ENCODE measurements at regions not wholly inside any gene's neighbourhood (a gene's known extent, or its start where the extent isn't known, plus 50 kb on each side); places are given as distances from the start of the nearest gene placed in this dataset.
"Not testable (repeated sequence)": the region's sequence is repeated elsewhere in the genome, so short reads cannot be mapped to it uniquely, and the experiment has no call there.

DNA sequence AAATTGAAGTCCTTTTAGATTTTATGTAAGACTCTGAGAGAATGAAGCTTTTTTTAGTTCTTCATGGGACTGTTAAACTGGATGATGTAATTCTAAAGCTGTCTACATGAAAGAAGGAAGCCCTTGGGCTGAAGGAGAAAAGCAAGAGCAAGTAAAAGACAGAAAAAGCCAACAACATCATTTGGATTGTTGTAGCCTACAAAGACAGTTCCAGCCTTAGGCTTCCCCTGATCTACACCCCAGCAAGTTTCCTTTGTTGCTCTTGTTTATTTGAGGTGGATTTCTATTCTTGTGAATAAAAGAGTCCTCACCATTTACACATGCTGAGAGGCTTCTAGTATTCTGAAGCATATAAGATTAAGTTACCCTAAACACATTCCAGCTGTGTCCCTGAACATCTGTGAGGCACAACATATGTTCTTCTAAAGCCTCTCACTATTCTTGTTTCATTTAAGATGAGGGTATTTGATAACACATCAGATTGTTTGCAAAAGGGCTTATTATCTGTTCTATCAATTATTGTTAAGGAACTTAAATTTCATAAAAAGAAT, 377.8 kb downstream of the LNPK start:
- POLR2A ChIA-PET = no interaction called here

DNA sequence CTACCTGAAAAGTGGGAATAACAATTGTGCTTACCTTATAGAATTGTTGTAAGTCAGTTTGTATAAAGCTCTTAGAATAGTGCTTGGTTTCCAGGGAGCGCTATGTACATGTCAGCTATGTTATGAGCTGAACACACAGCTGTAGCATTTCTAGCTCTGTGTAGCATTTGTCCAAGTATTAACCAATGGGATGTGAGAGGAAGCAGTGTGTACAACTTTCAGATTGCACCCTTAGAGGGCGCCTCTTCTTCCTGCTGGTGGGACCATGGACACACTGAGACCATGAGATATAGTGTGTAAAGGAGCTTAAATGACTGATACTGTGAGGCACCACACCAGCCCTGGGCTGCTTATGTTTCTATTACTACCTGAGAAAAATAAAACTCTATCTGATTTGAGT, 380.2 kb downstream of the LNPK start:
- CTCF ChIA-PET = no interaction called here

More for the DNA sequence above, 377.8 kb downstream of the LNPK start:
- CTCF ChIA-PET = no interaction called here

DNA sequence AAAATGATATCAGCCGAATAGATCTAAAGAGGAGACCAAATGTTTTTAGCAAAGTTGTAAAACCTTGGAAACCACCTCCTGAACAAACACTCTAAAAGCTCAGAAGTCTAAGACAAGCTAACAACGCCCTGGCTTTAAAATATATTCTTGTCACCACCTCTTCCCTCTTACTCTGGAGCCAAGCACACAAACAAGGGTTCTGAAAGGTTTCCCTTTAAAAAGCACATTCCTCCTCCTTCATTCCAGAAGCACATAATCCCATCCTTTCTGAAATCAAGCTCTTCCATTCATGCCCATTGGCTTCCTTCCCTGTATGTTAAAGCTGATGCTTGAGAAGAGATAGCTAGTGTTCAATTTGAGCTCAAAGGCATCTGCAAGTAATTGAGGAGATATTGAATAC, 382.0 kb downstream of the LNPK start:
- ChIA-PET POLR2A (no interaction called here), CTCF (no interaction called here)

More for the DNA sequence above, 380.2 kb downstream of the LNPK start:
- POLR2A ChIA-PET = no interaction called here

DNA sequence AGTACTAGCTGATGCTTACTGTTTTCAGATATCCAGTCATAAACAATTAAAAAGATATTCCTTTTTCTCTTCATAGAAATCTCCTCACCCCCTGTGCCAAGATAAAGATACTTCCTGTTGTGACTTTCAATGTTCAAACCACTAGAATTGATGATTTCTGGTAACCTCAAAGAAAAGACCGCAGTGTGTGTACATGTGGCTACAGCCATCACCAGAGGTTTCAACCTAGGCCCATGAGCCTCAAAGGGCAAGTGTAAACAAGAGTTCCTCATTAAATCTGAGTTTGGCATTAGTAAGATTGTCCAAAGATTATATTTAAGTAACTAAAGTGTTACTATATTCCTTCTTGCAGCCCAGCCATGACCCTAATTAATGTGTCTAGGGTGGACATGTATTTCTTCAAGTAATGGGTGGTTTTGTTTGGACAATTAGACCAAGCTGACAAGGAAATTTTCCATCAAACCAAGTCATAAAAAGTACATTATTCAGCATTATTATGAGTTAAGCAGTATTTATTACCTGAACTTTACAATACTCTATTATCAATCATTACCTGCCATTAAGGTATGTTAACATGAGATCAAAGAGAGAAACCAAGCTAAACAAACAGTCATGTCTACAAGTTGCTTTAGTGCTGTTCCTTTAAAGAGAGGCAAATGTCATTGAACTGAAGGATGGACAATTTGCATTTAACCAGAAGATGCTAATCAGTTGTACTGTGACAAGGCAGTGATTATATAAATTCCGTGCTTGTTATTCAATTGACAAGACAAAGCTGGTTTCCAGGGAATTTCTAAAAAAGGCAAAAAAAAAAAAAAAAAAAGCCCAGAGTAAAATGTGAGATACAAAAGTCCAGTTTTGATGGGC, 382.7 kb downstream of the LNPK start:
- CTCF ChIA-PET = no interaction called here
- POLR2A ChIA-PET = no interaction called here

DNA sequence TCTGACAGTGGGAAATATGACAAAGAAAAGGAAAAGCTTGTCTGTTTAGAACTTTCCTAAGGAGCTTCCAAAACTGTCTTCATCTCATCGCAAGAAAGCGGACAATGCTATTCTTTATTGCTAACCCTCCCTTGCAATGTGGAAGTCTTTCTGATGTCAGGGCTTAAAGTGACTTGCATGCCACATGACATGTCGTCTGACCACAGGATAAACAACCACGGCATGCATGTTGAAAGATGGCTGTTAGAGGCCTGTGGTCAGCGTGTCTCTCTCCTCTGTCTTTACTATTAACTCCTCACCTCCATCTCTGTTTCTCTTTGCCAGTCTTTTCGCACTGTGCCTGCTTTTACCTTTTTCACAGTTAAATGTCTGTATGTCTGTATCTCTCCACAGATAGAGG, 389.8 kb downstream of the LNPK start:
- ChIA-PET CTCF (no interaction called here), POLR2A (no interaction called here)

DNA sequence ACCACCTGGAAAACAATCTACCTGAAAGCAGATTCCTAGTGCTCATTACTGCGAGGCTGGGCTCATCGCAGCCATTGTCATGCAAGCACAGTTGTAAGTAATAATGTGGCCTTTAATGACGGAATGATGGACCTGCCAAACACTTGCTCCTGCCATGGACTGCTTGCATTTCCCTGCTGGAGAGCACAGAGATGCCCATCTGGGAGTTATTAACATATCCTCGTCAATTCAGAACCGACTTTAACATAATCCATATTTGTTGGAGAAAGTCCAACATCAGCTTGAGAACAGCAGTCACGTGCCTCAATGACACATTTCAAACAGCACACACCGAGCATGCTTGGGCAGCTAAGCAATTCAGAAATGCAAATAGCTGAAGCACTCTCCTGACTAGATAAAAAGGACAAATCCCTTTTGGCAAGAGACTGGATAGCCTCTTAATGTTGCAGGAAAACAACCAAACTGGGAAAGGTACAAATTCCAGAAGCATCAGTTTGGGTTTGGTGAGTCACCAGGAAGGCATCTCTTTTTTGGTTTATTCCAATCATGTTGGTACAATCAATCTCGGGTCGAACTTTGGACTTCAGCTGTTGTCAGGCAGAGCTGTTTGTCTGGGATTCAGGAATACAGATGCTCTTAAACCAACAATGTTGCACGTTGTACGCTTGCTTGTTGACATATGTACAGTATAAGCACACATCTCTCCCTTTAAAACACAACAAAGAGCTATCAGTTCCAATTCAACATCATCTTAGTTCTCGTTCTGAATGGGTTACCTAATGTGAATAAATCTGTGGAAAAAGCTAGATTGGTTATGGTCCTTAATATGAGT, 395.8 kb downstream of the LNPK start:
- POLR2A ChIA-PET = no interaction called here
- CTCF ChIA-PET = no interaction called here

DNA sequence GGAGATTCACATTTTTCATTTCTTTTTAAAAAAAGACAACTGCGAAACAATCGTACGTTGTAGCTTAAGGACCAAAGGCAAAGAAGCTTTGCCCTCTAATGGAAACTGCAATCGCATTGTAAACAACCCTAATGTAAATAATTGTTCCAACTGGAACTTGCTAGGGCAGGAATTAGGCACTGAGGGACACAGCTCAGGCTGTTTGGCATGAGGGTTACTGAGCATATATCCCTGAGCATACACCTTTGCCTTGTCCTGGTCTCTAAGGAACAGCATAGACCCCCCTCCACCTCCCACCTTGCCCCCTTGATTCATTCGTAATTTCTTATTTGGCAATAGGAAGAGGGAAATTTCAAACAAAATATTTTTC, 396.4 kb downstream of the LNPK start:
- POLR2A ChIA-PET = no interaction called here
- CTCF ChIA-PET = no interaction called here

DNA sequence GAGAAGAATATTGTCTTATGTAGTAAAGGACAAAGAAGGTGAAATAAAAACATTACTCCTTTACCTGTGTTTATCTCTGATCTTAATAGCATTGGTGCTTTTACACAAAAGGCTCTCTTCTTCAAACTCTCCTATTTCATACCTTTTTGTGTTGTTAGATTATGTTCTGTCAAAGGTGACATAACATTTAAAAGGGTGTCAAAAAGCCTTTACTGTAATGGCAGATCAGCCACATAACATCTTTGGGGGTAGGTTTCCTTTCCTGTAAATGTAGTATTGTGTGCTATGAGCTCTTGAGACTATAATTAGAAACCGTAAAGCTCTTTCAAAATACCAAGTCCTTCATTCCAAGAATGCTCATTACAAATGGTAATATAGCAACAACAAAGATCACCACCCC, 400.1 kb downstream of the LNPK start:
- CTCF ChIA-PET = no interaction called here
- POLR2A ChIA-PET = no interaction called here

DNA sequence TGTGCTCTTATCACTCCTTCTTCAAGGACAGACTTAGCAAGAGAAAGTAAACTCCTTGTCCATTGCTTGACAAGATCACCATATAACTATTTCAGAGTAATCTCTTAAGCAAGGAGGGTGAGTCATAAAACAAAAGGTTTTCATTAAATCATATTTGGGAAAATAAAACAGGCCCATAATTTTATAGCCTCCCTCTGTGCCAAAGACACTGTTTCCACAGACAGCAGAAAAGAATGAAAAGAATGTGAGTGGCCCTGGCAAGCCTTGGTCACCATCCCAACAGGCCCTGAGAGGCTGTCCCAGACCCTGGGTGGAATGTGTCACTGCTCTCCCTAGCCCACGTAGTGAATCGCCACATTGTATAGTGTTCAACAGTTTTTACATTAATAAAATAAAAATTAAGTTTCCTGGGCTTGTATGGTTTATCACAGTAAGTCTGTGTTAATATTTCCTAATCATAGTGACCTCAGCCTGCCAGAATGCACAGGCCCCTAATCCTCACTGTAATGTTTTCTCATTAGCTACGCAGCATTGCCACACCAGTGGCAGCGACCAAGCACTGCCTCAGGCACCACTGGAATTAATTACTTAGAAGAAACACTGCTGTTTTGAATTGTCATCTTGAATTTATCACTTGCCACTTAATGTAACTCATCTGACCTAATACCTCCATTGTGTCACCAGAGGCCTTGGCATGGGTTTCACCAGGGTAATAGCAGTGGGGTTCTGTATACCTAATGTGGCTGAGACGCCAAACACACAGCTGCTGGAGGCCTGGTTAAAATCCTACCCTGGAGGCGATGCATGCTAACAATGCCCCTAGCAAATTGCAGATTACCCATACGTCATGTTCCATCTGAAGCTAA, 401.9 kb downstream of the LNPK start:
- ChIA-PET POLR2A (no interaction called here), CTCF (no interaction called here)

DNA sequence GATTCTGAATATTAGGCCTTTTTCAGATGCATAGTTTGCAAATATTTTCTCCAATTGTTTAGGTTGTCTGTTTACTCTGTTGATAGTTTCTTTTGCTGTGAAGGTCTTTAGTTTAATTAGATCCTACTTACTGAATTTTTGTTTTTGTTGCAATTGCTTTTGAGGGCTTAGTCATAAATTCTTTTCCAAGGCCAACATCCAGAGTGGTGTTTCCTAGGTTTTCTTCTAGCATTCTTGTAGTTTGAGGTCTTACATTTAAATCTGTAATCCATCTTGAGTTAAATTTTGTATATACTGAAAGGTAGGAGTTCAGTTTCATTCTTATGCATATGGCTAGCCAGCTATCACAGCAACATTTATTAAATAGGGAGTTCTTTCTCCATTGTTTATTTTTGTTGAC, 404.8 kb downstream of the LNPK start:
- POLR2A ChIA-PET = no interaction called here
- CTCF ChIA-PET = no interaction called here

DNA sequence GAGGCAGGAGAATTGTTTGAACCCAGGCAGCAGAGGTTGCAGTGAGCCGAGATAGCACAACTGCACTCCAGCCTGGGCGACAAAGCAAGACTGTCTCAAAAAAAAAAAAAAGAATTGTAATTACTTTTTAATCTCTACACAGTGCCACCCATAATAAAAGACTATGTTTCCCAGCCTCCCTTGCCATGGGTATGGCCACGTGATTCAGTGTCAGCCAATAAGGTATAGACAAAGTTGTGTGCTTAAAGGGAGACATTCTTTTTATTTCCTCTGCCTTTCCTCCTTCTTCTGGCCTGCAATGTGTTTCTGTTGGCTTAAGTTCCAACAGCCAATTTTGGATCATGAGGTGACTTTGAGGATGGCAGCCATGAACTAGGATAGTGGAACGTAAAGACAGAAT, 406.9 kb downstream of the LNPK start:
- ChIA-PET CTCF (no interaction called here), POLR2A (no interaction called here)

DNA sequence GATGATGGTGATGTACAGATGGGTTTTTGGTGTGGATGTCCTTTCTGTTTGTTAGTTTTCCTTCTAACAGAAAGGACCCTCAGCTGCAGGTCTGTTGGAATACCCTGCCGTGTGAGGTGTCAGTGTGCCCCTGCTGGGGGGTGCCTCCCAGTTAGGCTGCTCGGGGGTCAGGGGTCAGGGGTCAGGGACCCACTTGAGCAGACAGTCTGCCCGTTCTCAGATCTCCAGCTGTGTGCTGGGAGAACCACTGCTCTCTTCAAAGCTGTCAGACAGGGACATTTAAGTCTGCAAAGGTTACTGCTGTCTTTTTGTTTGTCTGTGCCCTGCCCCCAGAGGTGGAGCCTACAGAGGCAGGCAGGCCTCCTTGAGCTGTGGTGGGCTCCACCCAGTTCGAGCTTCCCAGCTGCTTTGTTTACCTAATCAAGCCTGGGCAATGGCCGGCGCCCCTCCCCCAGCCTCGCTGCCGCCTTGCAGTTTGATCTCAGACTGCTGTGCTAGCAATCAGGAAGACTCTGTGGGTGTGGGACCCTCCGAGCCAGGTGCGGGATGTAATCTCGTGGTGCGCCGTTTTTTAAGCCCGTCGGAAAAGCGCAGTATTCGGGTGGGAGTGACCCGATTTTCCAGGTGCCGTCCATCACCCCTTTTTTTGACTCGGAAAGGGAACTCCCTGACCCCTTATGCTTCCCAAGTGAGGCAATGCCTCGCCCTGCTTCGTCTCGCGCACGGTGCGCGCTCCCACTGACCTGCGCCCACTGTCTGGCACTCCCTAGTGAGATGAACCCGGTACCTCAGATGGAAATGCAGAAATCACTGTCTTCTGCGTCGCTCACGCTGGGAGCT, 408.2 kb downstream of the LNPK start:
- POLR2A ChIA-PET = not testable (repeated sequence)

DNA sequence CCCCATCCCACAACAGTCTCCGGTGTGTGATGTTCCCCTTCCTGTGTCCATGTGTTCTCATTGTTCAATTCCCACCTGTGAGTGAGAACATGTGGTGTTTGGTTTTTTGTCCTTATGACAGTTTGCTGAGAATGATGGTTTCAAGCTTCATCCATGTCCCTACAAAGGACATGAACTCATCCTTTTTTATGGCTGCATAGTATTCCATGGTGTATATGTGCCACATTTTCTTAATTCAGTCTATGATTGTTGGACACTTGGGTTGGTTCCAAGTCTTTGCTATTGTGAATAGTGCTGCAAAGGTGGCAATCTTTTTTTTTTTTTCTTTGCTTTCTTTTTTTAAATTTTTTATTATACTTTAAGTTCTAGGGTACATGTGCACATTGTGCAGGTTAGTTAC, 406.7 kb upstream of the ATP5MC3 start:
- POLR2A ChIA-PET, CTCF ChIA-PET: not testable (repeated sequence)

More for the DNA sequence above, 408.2 kb downstream of the LNPK start:
- CTCF ChIA-PET = not testable (repeated sequence)

DNA sequence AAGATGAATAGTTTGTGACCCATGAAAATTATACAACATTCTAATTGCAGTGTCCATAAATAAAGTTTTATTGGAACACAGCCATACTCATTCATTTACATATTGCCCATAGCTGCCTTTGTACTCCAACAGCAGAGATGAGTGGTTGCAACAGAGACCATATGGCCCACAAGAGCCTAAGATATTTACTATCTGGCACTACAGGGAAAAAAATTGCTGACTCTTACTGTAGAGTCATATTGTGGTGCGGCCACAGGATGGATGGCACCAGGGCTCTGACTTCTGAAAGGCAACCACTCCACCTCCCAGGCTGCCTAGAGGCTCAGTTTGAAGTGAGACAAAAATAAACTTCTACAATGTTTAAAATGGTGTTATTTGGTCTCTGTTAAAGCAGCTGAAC, 404.0 kb upstream of the ATP5MC3 start:
- ChIA-PET POLR2A (no interaction called here), CTCF (no interaction called here)

DNA sequence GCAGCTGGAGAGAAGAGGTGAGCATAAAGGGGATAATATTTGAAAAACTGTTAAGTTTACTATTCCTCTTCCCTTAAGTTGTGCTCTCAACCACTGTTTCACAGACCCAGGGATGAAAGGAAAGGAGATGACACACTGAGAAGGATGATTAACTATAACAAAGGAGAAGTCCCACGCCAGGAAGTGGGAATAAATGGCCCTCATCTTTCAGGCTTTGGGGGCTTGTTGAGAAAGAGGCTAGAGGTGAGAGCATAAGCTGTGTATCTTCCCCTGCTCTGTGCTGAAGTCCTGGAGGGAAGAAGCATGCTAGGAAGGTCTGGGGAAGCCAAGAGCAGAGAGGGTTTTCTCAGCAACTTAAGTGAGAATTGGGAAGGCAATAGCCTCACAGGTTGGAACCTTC, 399.1 kb upstream of the ATP5MC3 start:
- CTCF ChIA-PET = no interaction called here
- POLR2A ChIA-PET = no interaction called here

DNA sequence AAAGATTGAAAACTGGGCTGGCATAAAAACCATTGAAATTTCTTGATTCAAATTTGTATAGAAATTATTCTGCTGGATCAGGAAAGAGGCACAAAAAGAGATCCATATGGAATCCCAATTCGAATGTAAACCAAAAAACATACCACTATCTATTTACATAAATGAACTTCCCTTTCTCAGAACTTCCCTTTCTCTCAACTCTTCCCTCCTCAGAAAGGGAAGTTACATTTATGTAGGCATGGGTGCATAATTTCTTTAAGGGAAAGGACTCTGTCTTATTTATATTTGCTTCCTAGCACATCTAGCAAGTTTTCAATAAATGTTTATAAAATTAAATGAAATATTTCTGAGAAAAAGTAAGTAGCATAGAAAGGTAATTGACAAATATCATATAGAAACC, 398.1 kb upstream of the ATP5MC3 start:
- ChIA-PET CTCF (no interaction called here), POLR2A (no interaction called here)

DNA sequence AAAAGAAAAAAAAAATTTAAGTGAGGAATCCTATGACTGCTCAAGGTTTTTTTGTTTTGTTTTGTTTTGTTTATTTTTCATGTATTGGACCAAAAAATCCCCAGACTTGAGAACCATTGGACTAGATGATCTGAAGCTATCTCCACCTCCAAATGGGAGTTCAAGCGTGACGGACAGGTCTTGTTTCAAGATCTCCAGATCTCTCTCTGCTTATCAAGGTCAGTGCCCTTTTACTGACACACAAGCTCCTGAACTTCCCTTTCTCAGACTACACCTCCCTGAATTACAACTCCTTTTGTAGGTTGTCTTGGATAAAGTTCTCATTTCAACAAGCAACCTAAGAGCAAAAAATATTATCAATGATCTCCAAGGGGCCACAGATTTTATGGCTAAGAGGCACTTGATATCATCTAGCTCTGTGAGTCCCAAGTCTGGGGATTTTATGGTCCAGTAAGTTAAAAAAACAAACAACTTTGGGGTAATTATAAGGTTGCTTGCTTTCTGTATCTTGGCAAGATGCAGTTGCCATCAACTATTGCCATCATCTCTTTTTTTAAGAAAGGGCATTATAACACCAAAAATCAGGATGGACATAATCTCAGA, 396.0 kb upstream of the ATP5MC3 start:
- CTCF ChIA-PET = no interaction called here
- POLR2A ChIA-PET = no interaction called here

DNA sequence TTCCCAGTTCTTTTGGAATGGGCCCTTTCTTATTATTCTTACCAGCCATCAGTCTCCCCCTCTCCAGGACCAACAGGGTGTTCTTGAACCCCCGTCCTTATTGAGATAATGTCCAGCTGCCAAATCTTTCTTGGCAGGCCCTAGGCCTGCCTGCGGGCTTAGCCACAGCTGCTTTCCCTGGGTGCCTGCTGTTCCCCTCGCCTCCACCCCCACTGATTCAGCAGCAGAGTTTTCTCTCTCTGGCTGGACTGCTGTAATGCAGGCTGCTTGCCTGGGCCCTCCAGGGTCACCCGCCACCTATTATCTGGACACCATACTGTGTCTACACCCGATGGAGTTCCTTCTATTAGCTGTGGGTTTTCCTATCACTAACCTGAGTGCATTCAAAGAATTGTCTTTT, 395.4 kb upstream of the ATP5MC3 start:
- ChIA-PET POLR2A (no interaction called here), CTCF (no interaction called here)

DNA sequence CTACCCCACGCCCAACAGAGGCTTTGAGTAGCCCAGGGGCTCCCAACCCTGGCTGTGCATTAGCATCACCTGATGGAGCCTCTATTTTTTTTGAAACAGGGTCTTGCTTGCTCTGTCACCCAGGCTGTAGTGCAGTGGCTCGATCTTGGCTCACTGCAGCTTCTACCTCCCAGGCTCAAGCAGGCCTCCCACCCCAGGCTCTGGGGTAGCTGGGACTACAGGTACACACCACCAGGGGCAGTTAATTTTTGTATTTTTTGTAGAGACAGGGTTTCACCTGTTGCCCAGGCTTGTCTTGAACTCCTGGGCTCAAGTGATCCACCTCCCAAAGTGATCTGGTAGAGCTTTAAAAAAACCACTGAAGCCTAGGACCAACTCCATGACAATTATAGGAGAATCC, 394.8 kb upstream of the ATP5MC3 start:
- ChIA-PET POLR2A (no interaction called here), CTCF (no interaction called here)
